Gastrocnemius medialis (tissue), 4 donors: ENCODE measurements at regions not wholly inside any gene's neighbourhood (a gene's known extent, or its start where the extent isn't known, plus 50 kb on each side); places are given as distances from the start of the nearest gene placed in this dataset.

ENCODE experiments used
- ATAC-seq, 2 donors: fragments of 150-250 bp; one replicate each; pipeline ENCODE4 v1.9.1; 2016
- DNase-seq, 2 donors: peaks; one replicate each; pipeline ENCODE4 v3.0.0-alpha.2; 2019
- H3K27ac ChIP-seq, 4 donors: fragments of 200-600 bp; sonication (generic); 1 replicate in 1 of 4; 2 replicates in 3 of 4; pipeline ENCODE4 v1.5.1; 2016 to 2018; ENCODE audit warnings: mild to moderate bottlenecking in 2 of 4, moderate library complexity in 1 of 4
- H3K27me3 ChIP-seq, 3 donors: fragments of 200-600 bp; sonication (generic) in 2 of 3; 1 replicate in 1 of 3; 2 replicates in 2 of 3; pipeline versions ENCODE4 v1.5.1 to v1.6.0; 2016 to 2019; ENCODE audit warnings: mild to moderate bottlenecking in 1 of 3, moderate library complexity in 1 of 3
- H3K36me3 ChIP-seq, 2 donors: fragments of 200-600 bp; sonication (generic) in 1 of 2; one replicate each; pipeline ENCODE4 v1.5.1; 2017 to 2018
- H3K4me1 ChIP-seq, 2 donors: fragments of 200-600 bp; sonication (generic) in 1 of 2; one replicate each; pipeline ENCODE4 v1.5.1; 2016 to 2017; ENCODE audit warnings: mild to moderate bottlenecking in 2 of 2
- H3K4me3 ChIP-seq, 4 donors: fragments of 200-600 bp; sonication (generic) in 3 of 4; 1 replicate in 1 of 4; 2 replicates in 3 of 4; pipeline ENCODE4 v1.5.1; 2016 to 2019; ENCODE audit warnings: mild to moderate bottlenecking in 2 of 4
- H3K9me3 ChIP-seq, 3 donors: fragments of 200-600 bp; sonication (generic) in 2 of 3; 1 replicate in 1 of 3; 2 replicates in 2 of 3; pipeline ENCODE4 v1.5.1; 2016 to 2019
- POLR2A ChIP-seq, 2 donors: fragments of 450-650 bp; IDR thresholded peaks; one replicate each; pipeline ENCODE4 v1.6.1; 2017; ENCODE audit warnings: antibody characterized with exemption in 2 of 2, mild to moderate bottlenecking in 2 of 2, moderate library complexity in 2 of 2
- in situ Hi-C, 4 donors: fragments of 200-750 bp; cut with MboI; loops; one replicate each; pipeline versions ENCODE4 v1.15.0 to v1.8.0; 2017; ENCODE audit warnings: low sequenced_read_pairs in 4 of 4
- intact Hi-C: fragments of 100-400 bp; cut with DNase I; formaldehyde crosslinking; loops from one replicate; pipeline ENCODE4 v1.15.1; 2023; ENCODE audit warnings: low total_unique reads
- TF ChIP-seq, protein P1 (sequence below), 5 experiments: fragments of 450-650 bp in 3 of 5; fragments of 200-600 bp in 2 of 5; sonication (generic) in 2 of 5; IDR thresholded peaks in 4 of 5; conservative IDR thresholded peaks in 1 of 5; 1 replicate in 4 of 5; 2 replicates in 1 of 5; pipeline ENCODE4 v1.5.1; 2016 to 2019; ENCODE audit warnings: antibody characterized with exemption in 5 of 5, mild to moderate bottlenecking in 3 of 5, moderate library complexity in 3 of 5

DNA sequence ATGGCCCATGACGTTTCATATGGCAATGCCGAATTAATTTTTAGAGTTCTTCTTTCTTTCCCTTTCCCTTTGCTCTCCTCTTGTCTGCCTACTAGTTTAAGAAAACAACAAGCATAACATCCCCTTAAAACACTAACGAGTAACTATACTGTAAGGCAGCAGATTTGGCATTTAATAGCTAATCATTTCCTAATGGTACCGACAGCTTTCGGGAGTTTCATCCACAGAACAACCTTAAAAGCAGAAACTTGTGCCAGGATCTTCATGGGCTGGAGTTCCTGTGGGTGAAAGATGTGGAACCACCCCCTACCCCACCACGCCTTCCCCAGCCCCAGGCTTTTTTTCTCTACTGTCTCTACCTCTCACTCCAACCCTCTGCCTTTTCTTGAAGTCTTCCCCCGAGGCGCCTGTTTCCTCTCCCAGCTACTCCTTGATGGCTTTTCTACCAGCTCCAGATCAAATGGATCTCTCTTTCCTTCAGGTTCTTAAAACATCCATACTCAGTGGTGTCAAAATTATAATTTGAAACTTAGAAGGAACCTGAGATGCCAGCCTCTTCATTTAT is 319.5 kb downstream of the PIK3R1 start:
- in situ Hi-C loops (no loop called here), intact Hi-C loops (no loop called here)
- no peak for ATAC-seq
- TF ChIP-seq POLR2A (IDR thresholded peaks at IDR 0.05): no peak
- TF ChIP-seq, protein P1, sequence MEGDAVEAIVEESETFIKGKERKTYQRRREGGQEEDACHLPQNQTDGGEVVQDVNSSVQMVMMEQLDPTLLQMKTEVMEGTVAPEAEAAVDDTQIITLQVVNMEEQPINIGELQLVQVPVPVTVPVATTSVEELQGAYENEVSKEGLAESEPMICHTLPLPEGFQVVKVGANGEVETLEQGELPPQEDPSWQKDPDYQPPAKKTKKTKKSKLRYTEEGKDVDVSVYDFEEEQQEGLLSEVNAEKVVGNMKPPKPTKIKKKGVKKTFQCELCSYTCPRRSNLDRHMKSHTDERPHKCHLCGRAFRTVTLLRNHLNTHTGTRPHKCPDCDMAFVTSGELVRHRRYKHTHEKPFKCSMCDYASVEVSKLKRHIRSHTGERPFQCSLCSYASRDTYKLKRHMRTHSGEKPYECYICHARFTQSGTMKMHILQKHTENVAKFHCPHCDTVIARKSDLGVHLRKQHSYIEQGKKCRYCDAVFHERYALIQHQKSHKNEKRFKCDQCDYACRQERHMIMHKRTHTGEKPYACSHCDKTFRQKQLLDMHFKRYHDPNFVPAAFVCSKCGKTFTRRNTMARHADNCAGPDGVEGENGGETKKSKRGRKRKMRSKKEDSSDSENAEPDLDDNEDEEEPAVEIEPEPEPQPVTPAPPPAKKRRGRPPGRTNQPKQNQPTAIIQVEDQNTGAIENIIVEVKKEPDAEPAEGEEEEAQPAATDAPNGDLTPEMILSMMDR (IDR thresholded peaks at IDR 0.05 in 4 of 5, conservative IDR thresholded peaks at IDR 0.05 in 1 of 5): no peak
- peaks cover 0 to 13% of the 10 kb centered on the region in 2 donors for H3K4me1 ChIP-seq
- H3K4me3 ChIP-seq: peak overlapping the region in 1 of 4 donors; percentile 1
- DNase-seq: no peak
- no peaks in the 10 kb centered on the region for H3K9me3 ChIP-seq
- H3K27ac ChIP-seq: no peak overlapping the region
- H3K27me3 ChIP-seq: no peaks in the 10 kb centered on the region
- no peaks in the 10 kb centered on the region for H3K36me3 ChIP-seq

DNA sequence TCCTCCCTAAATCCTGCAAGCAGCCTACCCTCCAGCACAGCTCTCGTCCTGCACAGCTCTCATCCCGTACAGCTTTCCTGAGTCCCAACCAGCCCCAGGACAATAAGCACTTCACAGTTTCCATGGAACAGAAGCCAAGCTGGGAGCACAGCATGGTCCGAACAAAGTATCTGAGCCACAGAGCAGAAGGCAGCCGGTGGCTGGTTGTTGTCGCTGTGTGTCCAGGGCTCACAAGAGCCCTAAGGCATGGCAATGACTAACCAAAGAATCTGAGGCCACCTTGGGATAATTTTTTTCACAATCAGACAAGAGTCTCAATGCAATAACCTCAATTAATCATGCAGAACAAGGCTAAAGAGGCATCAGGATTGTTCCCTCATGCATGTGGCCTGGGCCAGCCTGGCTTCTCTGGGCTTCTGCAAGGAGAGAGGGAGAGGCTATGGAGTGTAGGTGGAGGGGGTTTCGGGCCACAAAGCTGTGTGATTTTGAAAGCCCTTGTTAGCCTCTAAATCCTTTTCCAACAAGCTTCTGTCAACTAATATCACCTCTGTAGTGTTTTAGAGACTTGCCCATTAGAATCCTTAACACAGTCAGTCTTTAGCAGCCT is 323.4 kb downstream of the PIK3R1 start:
- Histone ChIP-seq H3K4me3 (no peak overlapping the region), H3K27me3 (no peaks in the 10 kb centered on the region), H3K4me1 (peaks cover 0 to 6% of the 10 kb centered on the region in 2 donors), H3K9me3 (no peaks in the 10 kb centered on the region), H3K36me3 (no peaks in the 10 kb centered on the region), H3K27ac (no peak overlapping the region)
- TF ChIP-seq POLR2A (IDR thresholded peaks at IDR 0.05): no peak
- TF ChIP-seq, protein P1 (IDR thresholded peaks at IDR 0.05 in 4 of 5, conservative IDR thresholded peaks at IDR 0.05 in 1 of 5): no peak
- no peak for ATAC-seq
- no peak for DNase-seq
- intact Hi-C loops (no loop called here), in situ Hi-C loops (no loop called here)

DNA sequence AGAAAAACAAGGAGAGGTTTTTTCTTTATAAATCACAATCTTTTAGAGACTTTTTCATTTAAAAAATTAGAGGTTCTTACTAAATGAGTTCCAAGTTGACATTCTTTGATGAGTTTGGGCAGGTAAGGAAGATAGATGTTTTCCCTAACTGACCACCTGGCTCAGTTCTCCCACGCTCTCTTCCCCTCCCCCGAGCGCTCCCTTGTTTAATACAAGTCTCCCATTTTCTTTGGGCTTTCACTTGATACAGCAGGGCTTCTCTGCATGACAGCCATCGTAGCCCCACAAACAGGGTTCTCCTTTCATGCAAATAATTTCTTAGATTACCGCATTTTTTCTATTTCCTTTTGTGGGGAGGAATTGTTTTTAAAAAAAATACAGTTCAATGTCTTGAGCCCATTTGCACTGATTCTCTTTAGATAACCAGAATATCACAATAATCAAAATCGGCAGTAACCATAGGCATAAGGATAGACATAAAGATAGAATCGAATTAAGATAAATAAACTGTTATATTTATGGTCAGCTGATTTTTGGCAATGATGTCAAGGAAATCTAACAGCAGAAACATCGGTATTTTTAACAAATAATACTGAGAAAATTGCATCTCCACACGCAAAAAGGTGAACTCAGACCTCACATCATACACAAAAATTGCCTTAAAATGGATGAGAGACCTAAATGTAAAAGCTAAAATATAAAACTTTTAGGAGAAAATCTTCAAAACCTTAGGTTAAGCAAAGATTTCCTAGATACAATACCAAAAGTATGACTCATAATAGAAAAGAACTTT is 325.4 kb downstream of the PIK3R1 start:
- intact Hi-C loops: no loop called here
- Histone ChIP-seq H3K9me3 (no peaks in the 10 kb centered on the region), H3K27ac (no peak overlapping the region), H3K36me3 (no peaks in the 10 kb centered on the region), H3K4me1 (no peaks in the 10 kb centered on the region), H3K4me3 (no peak overlapping the region), H3K27me3 (no peaks in the 10 kb centered on the region)
- in situ Hi-C loops: no loop called here
- no peak for DNase-seq
- TF ChIP-seq, protein P1 (IDR thresholded peaks at IDR 0.05 in 4 of 5, conservative IDR thresholded peaks at IDR 0.05 in 1 of 5): no peak
- TF ChIP-seq POLR2A (IDR thresholded peaks at IDR 0.05): no peak
- ATAC-seq: no peak

DNA sequence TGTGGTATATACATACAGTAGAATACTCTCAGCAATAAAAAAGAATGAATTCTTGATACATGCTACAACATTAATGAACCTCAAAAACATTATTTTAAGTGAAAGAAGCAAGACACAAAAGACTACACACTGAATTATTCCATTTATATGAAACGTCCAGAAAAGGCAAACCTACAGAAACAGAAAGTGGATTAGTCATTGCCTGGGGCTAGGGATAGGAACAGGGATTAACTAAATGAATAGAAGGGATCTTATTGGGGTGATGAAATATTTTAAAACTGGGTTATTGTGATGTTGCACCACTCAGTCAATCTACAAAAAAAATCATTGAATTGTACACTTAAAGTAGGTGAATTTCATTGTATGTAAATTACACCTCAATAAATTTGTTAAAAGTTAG is 326.7 kb downstream of the PIK3R1 start:
- Histone ChIP-seq H3K36me3 (no peaks in the 10 kb centered on the region), H3K27me3 (no peaks in the 10 kb centered on the region), H3K4me3 (no peak overlapping the region), H3K4me1 (no peaks in the 10 kb centered on the region), H3K27ac (no peak overlapping the region), H3K9me3 (no peaks in the 10 kb centered on the region)
- ATAC-seq (no peak), DNase-seq (no peak)
- TF ChIP-seq, protein P1 (IDR thresholded peaks at IDR 0.05 in 4 of 5, conservative IDR thresholded peaks at IDR 0.05 in 1 of 5): no peak
- TF ChIP-seq POLR2A (IDR thresholded peaks at IDR 0.05): no peak
- intact Hi-C loops: no loop called here
- in situ Hi-C loops: no loop called here
